ENCODE measurements at regions not wholly inside any gene's neighbourhood (a gene's known extent, or its start where the extent isn't known, plus 50 kb on each side); places are given as distances from the start of the nearest gene placed in this dataset.
"Not testable (repeated sequence)": the region's sequence is repeated elsewhere in the genome, so short reads cannot be mapped to it uniquely, and the experiment has no call there.

DNA sequence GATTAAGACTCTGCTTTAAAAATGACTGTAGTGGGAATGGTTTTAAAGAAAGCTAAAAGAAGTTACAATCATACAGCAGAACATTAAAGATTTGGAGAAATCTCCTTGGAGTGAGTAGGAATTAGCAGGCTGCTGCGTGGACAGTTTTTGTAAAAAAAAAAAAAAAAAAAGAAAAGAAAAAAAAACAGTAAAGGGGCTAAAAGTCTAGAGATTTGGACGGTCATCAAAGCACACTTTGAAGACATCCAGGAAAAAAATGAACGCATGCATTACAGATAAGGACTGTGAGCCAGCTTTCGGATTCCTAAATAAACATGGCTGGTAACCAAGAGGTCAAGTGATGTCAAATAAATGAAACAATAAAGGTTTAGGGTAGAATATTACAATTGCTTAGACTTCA, 1700.6 kb downstream of the PCDH9 start:
- no peak for DNase-seq (ENCODE audit: low spot score)

DNA sequence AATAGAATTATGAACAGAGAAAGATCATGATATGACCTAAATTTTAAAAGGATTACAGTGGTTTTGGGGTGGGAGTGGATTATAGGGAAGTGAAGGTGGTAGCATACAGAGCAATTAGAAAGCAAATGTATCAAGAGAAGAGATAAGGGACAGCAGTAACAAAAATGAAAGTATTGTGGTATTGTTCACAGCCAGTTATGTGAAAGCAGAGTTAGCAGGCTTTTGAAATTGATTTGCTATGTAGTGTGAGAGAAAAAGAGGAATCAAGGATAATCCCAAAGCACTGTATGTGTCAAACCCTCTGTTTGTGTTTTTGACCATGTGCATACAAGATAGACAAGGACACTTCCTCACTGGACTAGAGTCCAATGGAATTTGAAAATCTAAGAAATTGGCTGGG, 1721.4 kb downstream of the PCDH9 start:
- no peak for DNase-seq (ENCODE audit: low spot score)

DNA sequence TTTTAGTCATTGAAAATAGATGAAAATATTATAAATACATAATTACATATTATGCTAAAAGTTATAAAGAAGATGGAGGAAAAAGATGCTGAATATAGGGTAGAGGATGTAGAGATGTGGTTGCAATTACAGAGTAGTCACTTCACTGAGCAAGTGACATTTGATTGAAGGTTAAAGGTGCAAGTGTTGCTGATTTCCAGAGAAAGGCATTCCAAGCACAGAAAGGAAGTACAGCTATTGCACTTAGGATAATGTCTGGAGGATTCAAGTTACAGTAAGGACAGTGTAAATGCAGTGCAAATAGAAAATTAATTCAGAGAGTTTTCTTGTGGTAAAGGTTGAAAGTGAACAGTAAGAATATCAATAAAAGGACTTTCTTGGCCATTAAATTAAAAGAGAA, 1721.8 kb downstream of the PCDH9 start:
- no peak for DNase-seq (ENCODE audit: low spot score)

DNA sequence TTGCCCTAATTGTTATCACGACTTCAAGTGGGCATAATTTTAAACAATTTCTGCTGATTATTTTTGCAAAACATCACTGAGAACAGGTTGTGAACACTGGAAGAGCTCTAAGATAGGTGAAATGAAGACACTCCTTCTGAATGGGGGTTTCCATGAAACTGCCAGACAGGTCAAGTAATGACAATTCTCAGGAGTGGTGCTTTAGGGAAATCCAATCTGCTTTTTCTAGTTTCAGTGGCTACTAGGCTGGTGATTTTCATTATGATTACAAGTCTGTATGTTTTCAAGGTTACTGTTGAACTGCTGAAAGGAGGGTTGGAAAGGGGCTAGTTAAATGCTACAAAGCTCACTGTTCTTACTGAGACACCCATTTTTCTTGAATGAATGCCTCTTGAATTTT, 1724.2 kb downstream of the PCDH9 start:
- DNase-seq (ENCODE audit: low spot score): no peak

DNA sequence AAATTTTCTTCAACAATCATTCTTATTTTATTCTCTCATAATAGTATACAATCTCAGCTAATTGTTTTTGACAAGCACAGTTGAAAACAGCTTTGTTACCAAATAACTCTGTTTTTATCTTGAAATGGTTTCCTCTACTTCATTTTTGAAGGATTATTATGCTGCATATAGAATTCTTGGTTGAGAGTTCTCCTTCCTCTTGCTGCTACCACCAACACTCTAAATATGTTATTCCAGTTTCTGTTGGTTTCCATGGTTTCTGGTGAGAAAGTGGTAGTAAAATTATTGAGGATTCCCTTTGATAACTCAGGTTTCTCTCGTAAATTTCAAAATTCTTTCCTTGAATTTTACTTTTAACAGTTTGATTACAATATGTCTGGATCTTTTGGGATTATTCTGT, 1725.9 kb downstream of the PCDH9 start:
- DNase-seq (ENCODE audit: low spot score): no peak

DNA sequence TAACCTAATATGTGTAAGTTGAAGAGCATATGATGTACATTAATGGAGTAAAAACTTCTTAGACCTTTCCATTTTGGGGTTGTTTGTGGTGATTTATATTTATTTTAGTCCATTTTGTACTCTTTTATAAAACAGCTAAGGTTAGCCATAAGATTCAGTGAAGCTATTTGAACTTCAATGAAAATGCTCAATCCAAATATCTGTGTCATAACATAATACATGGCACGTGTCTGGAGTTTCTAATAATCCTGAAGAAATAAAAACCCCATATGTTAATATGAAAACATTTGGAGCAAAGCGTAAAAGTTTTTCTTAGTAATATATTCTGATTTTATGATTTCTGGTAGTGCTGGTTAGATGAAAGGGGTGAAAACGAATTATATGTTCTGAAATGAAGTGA, 1729.7 kb downstream of the PCDH9 start:
- DNase-seq (ENCODE audit: low spot score): no peak

DNA sequence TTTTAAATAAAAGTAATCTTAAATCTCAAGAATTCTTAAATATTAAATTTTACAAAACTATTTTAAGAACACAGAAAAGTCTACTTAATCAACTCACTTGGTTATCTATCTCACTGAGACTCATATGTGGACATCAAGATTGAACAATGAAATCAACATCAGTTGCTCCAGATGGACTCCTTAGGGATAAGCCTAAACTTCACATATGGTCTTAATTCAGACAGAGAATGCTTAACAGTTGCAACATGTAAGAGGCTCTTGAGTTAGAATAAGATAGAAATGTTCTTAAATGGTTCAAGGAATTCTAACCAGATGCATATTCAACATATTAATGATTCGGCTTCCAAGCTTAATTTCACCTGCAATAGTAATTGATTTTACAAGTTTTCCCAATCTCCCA, 1730.9 kb downstream of the PCDH9 start:
- DNase-seq (ENCODE audit: low spot score): no peak

DNA sequence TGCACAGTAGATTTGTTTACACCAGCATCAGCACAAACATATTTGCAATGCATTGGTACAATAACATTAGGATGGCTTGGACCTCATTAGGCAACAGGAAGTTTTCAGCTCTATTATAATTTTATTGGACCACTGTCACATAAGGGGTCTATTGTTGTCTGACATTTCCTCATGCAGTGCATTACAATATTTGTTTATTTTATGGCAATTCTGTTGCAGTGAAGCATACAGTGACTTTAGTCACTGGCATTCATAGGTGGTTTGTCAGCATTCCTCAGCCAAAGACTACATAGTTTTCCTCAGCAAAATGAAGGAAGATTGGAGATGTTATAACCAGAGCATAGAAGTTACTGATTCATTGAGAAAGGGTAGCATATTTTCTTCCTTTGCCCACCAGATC, 1732.9 kb downstream of the PCDH9 start:
- DNase-seq (ENCODE audit: low spot score): no peak

DNA sequence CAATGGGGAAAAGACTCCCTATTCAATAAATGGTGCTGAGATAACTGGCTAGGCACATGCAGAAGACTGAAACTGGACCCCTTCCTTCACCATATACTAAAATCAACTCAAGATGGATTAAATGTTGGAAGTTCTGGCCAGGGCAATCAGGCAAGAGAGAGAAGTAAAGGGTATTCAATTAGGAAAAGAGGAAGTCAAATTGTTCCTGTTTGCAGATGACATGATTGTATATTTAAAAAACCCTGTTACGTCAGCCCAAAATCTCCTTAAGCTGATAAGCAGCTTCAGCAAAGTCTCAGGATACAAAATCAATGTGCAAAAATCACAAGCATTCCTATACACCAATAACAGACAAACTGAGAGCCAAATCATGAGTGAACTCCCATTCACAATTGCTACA, 1739.4 kb downstream of the PCDH9 start:
- not testable (repeated sequence) for DNase-seq (ENCODE audit: low spot score)

DNA sequence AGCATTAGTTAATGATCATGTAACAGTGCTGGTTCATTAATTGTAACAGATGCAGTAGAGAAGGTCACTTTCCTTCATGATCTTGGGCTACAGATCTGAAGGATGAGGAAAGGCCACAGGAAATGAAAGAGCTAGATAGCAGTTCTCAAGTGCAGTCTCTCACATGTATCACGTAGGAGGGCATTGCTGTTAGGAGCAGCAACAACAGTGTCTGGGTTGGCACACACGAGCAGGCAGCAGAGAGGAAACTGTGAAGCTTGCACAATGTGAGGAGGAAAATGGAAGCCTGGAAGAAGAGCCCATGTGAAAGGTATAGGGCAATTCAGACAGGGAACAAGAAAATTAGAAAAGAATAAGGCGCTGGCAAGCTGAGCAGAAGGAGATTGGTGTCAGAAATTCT, 1741.5 kb downstream of the PCDH9 start:
- DNase-seq (ENCODE audit: low spot score): no peak

DNA sequence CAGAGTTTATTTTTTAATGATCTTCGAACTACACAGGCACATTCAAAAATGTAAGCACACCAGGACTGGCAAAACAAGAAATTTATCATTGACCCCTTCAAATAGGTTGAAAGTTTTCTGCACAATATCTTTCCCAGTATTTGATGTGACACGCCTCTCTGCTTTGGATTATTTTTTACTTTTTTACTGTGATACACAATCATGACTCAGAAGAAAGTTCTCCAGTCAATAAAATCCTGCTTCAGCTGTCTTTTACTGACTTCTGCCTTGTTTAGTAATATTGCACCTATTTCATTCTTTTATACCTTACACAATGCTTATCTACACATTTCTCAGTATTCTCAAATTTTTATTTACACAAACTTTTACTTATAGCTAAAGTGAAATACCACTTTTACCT, 1750.4 kb downstream of the PCDH9 start:
- no peak for DNase-seq (ENCODE audit: low spot score)

DNA sequence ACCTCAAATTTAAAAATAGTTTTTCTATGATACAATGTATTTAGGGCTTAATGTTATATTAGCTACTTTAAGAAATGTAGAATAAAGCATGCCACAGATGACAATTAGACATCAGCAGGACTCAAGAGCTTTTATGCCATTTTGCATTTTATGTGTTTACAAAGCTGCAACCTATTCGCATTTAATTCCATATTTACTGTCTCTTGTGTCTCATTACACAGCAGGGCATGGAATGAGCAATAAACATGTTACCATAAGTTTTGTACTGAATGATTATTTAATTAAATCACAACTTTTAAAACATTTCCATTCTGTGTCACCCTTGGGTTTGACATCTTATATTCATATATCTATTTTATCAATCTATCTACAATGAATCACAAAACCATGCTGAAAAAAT, 1756.9 kb downstream of the PCDH9 start:
- no peak for DNase-seq (ENCODE audit: low spot score)

DNA sequence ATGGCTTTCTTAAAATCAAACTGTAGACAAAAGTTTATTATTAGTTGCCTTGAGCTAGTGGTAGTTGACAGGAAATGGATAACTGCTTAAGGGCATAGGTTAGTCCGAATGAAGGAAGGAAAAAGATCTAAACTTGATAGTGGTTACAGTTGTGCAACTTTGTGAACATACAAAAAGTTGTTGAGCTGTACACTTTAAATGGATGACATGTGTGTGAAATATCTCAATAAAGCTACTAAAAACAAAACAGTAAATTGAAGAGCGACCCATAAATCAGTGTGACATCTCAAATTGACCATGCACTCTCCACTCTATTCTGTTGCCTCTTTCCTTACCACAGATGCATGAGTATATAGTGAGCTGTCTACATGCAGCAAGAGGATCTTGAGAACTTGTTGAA, 1757.8 kb downstream of the PCDH9 start:
- DNase-seq (ENCODE audit: low spot score): no peak

DNA sequence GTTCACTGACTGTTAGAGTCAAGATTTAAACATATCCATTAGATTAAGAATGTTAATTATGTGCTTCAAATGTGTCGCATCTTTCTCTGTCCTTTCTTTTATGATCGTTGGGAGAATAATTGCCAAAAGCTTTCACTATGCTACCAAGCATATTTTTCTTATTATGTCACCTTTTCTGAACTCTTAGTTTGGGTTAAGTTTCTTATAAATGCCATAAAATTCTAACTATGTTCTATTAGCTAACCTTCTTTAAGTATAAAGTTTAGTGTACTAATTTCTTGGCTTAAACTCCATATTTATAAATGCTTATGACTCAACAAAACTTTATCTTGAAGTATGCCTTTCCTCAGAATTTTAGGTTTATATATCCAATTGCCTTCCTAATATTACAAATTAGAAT, 1759.4 kb downstream of the PCDH9 start:
- no peak for DNase-seq (ENCODE audit: low spot score)

DNA sequence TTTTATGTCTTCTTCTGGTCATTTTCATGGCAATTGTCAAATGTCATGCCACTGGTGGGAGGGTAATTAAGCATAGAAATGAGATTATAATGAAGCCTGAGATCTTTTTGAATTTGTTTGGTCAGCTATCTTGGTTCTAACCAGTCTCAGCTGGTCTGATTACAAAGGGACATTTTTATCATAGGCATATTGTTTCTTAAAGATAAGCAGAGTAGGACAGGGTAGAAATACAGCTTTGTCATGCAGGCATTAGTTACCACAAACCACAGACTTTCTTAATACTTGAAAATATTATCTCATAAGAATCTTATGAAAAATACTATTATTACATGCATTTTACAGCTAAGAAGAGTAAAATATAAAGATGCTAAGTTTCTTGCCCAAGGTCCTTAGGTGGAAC, 1761.5 kb downstream of the PCDH9 start:
- DNase-seq (ENCODE audit: low spot score): no peak

DNA sequence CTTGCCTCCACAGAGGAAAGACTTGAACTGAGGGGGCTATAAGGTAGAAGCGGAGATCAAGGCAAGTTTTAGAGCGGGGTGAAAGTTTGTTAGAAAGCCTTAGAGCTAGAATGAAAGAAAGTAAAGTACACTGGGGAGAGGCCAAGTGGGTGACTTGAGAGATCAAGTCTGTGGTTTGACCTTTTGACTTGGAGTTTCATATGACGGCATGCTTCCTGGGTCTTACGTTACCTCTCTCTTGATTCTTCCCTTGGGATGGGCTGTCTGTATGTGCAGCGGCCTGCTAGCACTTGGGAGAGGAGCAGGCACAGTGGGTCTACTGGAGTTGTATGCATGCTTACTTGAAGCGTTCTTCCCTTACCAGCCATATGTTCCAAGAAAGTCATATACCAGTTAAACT, 1768.5 kb downstream of the PCDH9 start:
- DNase-seq (ENCODE audit: low spot score): no peak

DNA sequence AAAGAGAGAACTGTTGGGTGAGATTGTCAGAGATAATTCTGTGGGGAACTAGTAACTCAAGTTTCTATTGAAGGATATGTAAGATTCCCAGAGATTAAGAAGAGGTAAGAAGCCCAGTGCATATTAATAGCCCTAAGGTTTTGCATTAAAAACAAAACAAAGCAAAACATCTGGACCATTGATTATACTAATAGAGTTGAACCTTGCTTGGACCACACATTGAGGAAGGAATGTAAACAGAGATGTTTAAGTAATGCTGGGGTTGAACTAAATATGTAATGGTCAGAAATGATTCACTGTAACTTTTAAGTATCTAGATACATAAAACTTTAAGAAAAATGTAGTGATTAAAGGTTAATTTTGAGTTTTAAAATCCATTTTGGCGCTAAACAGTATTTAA, 1770.0 kb downstream of the PCDH9 start:
- DNase-seq (ENCODE audit: low spot score): no peak

DNA sequence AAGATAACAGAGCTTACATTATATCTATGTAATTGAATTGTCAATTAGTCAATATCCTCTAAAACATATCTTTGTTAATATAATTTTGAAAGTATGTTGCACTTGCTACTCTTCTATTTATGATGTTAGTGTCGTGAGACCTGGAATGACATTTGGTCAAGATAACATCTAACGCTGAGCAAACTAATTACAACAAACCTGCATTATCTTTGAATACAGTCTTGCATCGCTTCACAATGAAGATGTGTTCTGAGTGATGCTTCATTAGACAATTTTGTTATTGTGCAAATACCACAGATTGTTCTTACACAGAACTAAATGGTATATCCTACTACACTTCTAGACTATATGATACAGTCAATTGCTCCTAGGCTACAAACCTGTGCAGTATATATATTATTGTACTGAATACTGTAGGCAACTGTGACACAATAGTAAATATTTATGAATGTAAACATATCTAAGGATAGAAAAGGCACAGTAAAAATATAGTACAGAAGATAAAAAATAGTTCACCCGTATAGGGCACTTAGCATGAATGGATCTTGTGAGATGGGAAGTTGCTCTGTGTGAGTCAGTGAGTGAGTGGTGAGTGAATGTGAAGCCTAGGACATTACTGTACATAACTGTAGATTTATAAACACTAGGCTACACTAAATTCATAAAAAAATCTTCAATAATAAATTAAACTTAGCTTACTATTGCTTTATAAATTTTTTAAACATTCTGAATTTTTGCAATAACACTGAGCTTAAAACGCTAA, 1773.8 kb downstream of the PCDH9 start:
- DNase-seq (ENCODE audit: low spot score): no peak

DNA sequence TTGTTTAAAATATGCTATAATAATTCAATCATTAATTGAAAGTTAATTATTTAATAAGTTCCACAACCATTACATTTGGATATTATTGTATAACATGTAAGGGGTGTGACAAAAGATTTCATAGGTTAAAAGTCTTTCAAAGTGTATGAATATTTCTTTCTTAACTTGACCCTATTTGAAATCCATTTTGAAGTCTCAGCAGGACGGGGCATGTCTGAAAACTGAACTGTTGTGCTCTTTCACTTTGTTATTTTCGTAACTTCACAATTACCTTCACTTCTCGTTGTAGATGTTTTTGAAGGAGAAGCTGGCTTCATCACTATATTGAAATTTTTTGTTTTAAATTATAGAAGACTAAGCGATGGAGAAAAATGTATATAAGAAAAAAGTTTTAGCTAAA, 1775.7 kb downstream of the PCDH9 start:
- DNase-seq (ENCODE audit: low spot score): no peak

DNA sequence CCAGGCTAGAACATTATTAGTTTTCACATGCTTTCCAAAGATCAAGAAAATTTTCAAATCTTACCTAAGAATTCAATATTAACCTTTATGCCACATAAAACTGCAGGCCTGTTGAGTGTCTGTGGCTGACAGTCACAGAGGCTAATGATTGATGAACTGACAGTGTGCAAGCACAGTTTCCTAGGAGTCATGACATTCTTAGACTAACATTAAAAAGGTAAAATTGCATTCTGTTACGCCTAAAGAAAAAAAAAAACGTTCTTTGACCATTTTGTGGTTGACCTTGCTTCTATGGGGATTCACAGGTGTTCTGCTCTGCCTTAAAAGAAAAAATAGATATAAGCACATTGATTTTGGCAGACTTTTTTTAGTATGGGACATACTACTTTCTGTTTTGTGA, 1776.2 kb downstream of the PCDH9 start:
- no peak for DNase-seq (ENCODE audit: low spot score)

DNA sequence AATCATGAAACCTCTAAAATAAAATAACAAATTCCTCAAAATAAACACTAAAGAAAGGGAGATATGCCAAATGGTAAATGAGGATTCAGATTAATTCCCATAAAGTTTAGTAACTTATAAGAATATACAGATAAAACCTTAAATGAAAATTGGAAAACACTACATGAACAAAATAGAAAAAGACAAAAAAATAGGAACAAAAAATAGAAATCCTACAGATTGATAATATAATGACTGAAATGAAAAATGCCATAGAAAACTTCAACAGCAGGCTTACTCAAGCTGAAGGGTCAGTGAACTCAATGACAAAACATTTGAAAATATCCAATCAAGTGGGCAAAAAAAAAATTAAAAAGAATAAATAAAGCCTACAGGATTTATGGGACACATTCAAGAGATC, 1784.8 kb downstream of the PCDH9 start:
- no peak for DNase-seq (ENCODE audit: low spot score)

DNA sequence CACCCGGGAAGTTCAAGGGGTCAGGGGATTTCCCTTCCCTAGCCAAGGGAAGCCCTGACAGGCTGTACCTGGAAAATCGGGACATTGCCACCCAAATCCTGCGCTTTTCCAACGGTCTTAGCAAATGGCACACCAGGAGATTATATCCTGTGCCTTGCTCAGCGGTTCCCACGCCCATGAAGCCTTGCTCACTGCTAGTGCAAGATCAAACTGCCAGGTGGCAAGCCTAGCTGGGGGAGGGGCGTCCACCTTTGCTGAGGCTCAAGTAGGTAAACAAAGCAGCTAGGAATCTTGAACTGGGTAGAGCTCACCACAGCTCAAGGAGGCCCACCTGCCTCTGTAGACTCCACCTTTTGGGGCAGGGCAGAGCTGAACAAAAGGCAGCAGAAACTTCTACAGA, 1794.5 kb downstream of the PCDH9 start:
- DNase-seq (ENCODE audit: low spot score): no peak

DNA sequence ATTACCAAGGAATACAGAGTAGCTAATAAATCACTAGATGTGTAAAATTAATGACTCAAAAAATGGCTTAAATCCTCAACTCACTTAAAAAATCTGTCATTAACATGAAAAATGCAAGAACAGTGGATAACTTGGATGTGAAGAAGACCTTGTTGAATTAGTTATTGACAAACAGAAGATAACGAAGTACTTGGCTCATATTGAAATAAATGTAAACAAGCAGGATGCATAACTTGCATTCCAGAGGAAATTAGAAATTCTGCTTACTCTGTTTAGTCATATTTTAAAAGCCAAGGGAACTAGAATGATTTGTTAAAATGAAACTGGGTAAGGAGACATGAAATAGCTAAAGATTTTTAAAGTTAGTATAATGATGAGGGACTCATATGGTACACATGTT, 1812.2 kb downstream of the PCDH9 start:
- DNase-seq (ENCODE audit: low spot score): no peak

DNA sequence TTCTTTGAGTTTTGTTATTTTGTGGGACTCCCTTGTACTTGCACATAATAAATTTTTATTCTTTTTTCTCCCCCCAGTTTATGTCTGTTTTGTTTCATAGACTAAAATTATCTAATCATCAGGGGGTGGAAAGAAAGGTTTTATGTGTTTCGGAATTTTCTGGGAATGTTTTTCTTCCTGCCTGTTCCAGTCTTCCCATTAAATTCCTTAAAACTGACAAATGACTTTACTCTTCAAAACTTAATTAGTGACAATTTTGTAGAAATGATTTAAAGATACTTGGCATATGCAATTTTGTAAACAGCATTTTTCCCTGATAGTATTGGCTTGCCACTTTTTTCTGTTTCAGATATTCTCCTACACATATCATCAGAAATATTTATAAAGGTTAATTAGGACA, 1813.4 kb downstream of the PCDH9 start:
- no peak for DNase-seq (ENCODE audit: low spot score)

Measured in mesenteric fat pad (tissue), 1 donor.